ENCODE measurements at regions not wholly inside any gene's neighbourhood (a gene's known extent, or its start where the extent isn't known, plus 50 kb on each side); places are given as distances from the start of the nearest gene placed in this dataset.

- CTCF ChIA-PET, result no interaction called here
- POLR2A ChIA-PET, result no interaction called here
- Mint-ChIP-seq H3K36me3 (peaks cover 33% of the 10 kb centered on the region), H3K27ac (no peak overlapping the region), H3K9me3 (no peaks in the 10 kb centered on the region), H3K27me3 (no peaks in the 10 kb centered on the region), H3K4me3 (no peak overlapping the region), H3K4me1 (ENCODE audit: low read depth) (no peaks in the 10 kb centered on the region)
- no peak for DNase-seq
- intact Hi-C loops (cut with micrococcal nuclease), result no loop called here
Observed at GRCh38 chr14:71692496-71692895, 239.7 kb upstream of the RGS6 start.

GRCh38 chr14:71693381-71693780 is 238.8 kb upstream of the RGS6 start:
- no peak overlapping the region for H3K4me3 Mint-ChIP-seq
- ChIA-PET CTCF (no interaction called here), POLR2A (interaction anchor here (0.6 kb wide), 1 partner anchor 135 kb away, joined by 3 read pairs; no protein-coding TSS in a partner anchor)
- peaks cover 33% of the 10 kb centered on the region for H3K36me3 Mint-ChIP-seq
- intact Hi-C loops (cut with micrococcal nuclease), result no loop called here
- no peak for DNase-seq
- H3K27me3 Mint-ChIP-seq, result no peaks in the 10 kb centered on the region
- no peaks in the 10 kb centered on the region for H3K4me1 Mint-ChIP-seq (ENCODE audit: low read depth)
- H3K27ac Mint-ChIP-seq, result no peak overlapping the region
- H3K9me3 Mint-ChIP-seq, result no peaks in the 10 kb centered on the region

- CTCF ChIA-PET, result interaction anchor here (0.6 kb wide), 1 partner anchor 592 kb away, joined by 3 read pairs; no protein-coding TSS in a partner anchor
- intact Hi-C loops (cut with micrococcal nuclease), result no loop called here
Observed at GRCh38 chr14:71694591-71695530, 237.4 kb upstream of the RGS6 start.

GRCh38 chr14:71695611-71696350 is 236.4 kb upstream of the RGS6 start:
- intact Hi-C loops (cut with micrococcal nuclease), result no loop called here
- no peaks in the 10 kb centered on the region for H3K27me3 Mint-ChIP-seq

More at GRCh38 chr14:71694591-71695530, 237.4 kb upstream of the RGS6 start:
- no peak overlapping the region for H3K4me3 Mint-ChIP-seq
- DNase-seq, result no peak
- no peaks in the 10 kb centered on the region for H3K9me3 Mint-ChIP-seq
- H3K4me1 Mint-ChIP-seq (ENCODE audit: low read depth), result no peaks in the 10 kb centered on the region
- no peak overlapping the region for H3K27ac Mint-ChIP-seq
- peaks cover 42% of the 10 kb centered on the region for H3K36me3 Mint-ChIP-seq
- POLR2A ChIA-PET, result no interaction called here
- H3K27me3 Mint-ChIP-seq, result no peaks in the 10 kb centered on the region

GRCh38 chr14:71698027-71698426 is 234.2 kb upstream of the RGS6 start:
- intact Hi-C loops (cut with micrococcal nuclease), result no loop called here
- no peaks in the 10 kb centered on the region for H3K27me3 Mint-ChIP-seq
- H3K4me3 Mint-ChIP-seq, result no peak overlapping the region
- no peak for DNase-seq
- ChIA-PET POLR2A (no interaction called here), CTCF (no interaction called here)
- H3K4me1 Mint-ChIP-seq (ENCODE audit: low read depth), result peaks cover 1% of the 10 kb centered on the region
- no peaks in the 10 kb centered on the region for H3K9me3 Mint-ChIP-seq
- no peak overlapping the region for H3K27ac Mint-ChIP-seq
- H3K36me3 Mint-ChIP-seq, result peaks cover 35% of the 10 kb centered on the region

More at GRCh38 chr14:71695611-71696350, 236.4 kb upstream of the RGS6 start:
- Mint-ChIP-seq H3K9me3 (no peaks in the 10 kb centered on the region), H3K27ac (no peak overlapping the region), H3K4me1 (ENCODE audit: low read depth) (no peaks in the 10 kb centered on the region), H3K36me3 (peaks cover 36% of the 10 kb centered on the region), H3K4me3 (no peak overlapping the region)
- no peak for DNase-seq
- ChIA-PET POLR2A (no interaction called here), CTCF (no interaction called here)

GRCh38 chr14:71698673-71699072 is 233.6 kb upstream of the RGS6 start:
- no peak overlapping the region for H3K4me3 Mint-ChIP-seq
- peaks cover 35% of the 10 kb centered on the region for H3K36me3 Mint-ChIP-seq
- H3K27ac Mint-ChIP-seq, result no peak overlapping the region
- no peaks in the 10 kb centered on the region for H3K9me3 Mint-ChIP-seq
- ChIA-PET POLR2A (no interaction called here), CTCF (no interaction called here)
- intact Hi-C loops (cut with micrococcal nuclease), result no loop called here
- DNase-seq, result no peak
- no peaks in the 10 kb centered on the region for H3K27me3 Mint-ChIP-seq
- peaks cover 1% of the 10 kb centered on the region for H3K4me1 Mint-ChIP-seq (ENCODE audit: low read depth)

- no peak overlapping the region for H3K4me3 Mint-ChIP-seq
- intact Hi-C loops (cut with micrococcal nuclease), result no loop called here
- CTCF ChIA-PET, result no interaction called here
- H3K36me3 Mint-ChIP-seq, result peaks cover 27% of the 10 kb centered on the region
- no peak overlapping the region for H3K27ac Mint-ChIP-seq
- no peak for DNase-seq
- H3K27me3 Mint-ChIP-seq, result no peaks in the 10 kb centered on the region
- H3K4me1 Mint-ChIP-seq (ENCODE audit: low read depth), result peaks cover 1% of the 10 kb centered on the region
- POLR2A ChIA-PET, result no interaction called here
- no peaks in the 10 kb centered on the region for H3K9me3 Mint-ChIP-seq
Observed at GRCh38 chr14:71701990-71702389, 230.2 kb upstream of the RGS6 start.

- H3K36me3 Mint-ChIP-seq, result peaks cover 25% of the 10 kb centered on the region
- ChIA-PET CTCF (no interaction called here), POLR2A (no interaction called here)
- H3K9me3 Mint-ChIP-seq, result no peaks in the 10 kb centered on the region
- no peak for DNase-seq
- H3K27me3 Mint-ChIP-seq, result no peaks in the 10 kb centered on the region
- H3K4me3 Mint-ChIP-seq, result no peak overlapping the region
- intact Hi-C loops (cut with micrococcal nuclease), result no loop called here
- no peak overlapping the region for H3K27ac Mint-ChIP-seq
- H3K4me1 Mint-ChIP-seq (ENCODE audit: low read depth), result peaks cover 1% of the 10 kb centered on the region
Observed at GRCh38 chr14:71702786-71703185, 229.4 kb upstream of the RGS6 start.

GRCh38 chr14:71703477-71703876 is 228.8 kb upstream of the RGS6 start:
- peaks cover 25% of the 10 kb centered on the region for H3K36me3 Mint-ChIP-seq
- intact Hi-C loops (cut with micrococcal nuclease), result no loop called here
- peaks cover 1% of the 10 kb centered on the region for H3K4me1 Mint-ChIP-seq (ENCODE audit: low read depth)
- POLR2A ChIA-PET, result no interaction called here
- CTCF ChIA-PET, result no interaction called here
- H3K27me3 Mint-ChIP-seq, result no peaks in the 10 kb centered on the region
- no peaks in the 10 kb centered on the region for H3K9me3 Mint-ChIP-seq
- H3K27ac Mint-ChIP-seq, result no peak overlapping the region
- H3K4me3 Mint-ChIP-seq, result no peak overlapping the region
- DNase-seq, result no peak

- Mint-ChIP-seq H3K9me3 (no peaks in the 10 kb centered on the region), H3K36me3 (peaks cover 24% of the 10 kb centered on the region), H3K4me1 (ENCODE audit: low read depth) (peaks cover 1% of the 10 kb centered on the region), H3K27me3 (no peaks in the 10 kb centered on the region), H3K4me3 (no peak overlapping the region), H3K27ac (no peak overlapping the region)
- intact Hi-C loops (cut with micrococcal nuclease), result no loop called here
- POLR2A ChIA-PET, result no interaction called here
- CTCF ChIA-PET, result no interaction called here
- DNase-seq, result no peak
Observed at GRCh38 chr14:71704210-71704609, 228.0 kb upstream of the RGS6 start.

GRCh38 chr14:71705460-71705859 is 226.8 kb upstream of the RGS6 start:
- Mint-ChIP-seq H3K27ac (no peak overlapping the region), H3K36me3 (peaks cover 27% of the 10 kb centered on the region), H3K9me3 (no peaks in the 10 kb centered on the region), H3K27me3 (no peaks in the 10 kb centered on the region), H3K4me1 (ENCODE audit: low read depth) (peaks cover 1% of the 10 kb centered on the region), H3K4me3 (no peak overlapping the region)
- intact Hi-C loops (cut with micrococcal nuclease), result no loop called here
- CTCF ChIA-PET, result interaction anchor here (0.7 kb wide), 1 partner anchor 791 kb away, joined by 3 read pairs; no protein-coding TSS in a partner anchor
- DNase-seq, result no peak
- POLR2A ChIA-PET, result no interaction called here

- intact Hi-C loops (cut with micrococcal nuclease), result no loop called here
- Mint-ChIP-seq H3K4me1 (ENCODE audit: low read depth) (peaks cover 15% of the 10 kb centered on the region), H3K4me3 (no peak overlapping the region), H3K27me3 (no peaks in the 10 kb centered on the region), H3K36me3 (peaks cover 29% of the 10 kb centered on the region), H3K27ac (no peak overlapping the region), H3K9me3 (no peaks in the 10 kb centered on the region)
- ChIA-PET CTCF (no interaction called here), POLR2A (no interaction called here)
- DNase-seq, result no peak
Observed at GRCh38 chr14:71709076-71709475, 223.2 kb upstream of the RGS6 start.

All from activated CD4-positive, alpha-beta memory T cell treated with anti-CD3 and anti-CD28 coated beads for 36 hours (primary cell).